Lung (tissue), 11 donors: ENCODE measurements at regions not wholly inside any gene's neighbourhood (a gene's known extent, or its start where the extent isn't known, plus 50 kb on each side); places are given as distances from the start of the nearest gene placed in this dataset.

Experiments used
- ATAC-seq: fragments of 200-7000 bp; cut with Tn5 transposase; one replicate; pipeline ENCODE4 v1.9.1; 2020; ENCODE audit warnings: moderate number of reproducible peaks; ENCODE audit not compliant: insufficient read depth, low FRiP score
- DNase-seq, 3 donors: peaks; one replicate each; pipeline ENCODE4 v3.0.0-alpha.2; 2013 to 2017
- H3K27ac ChIP-seq, 2 donors: one replicate each; pipeline ENCODE4 v1.5.1; 2013; ENCODE audit warnings: mild to moderate bottlenecking in 2 of 2, moderate library complexity in 2 of 2, control low read depth in 1 of 2, inconsistent platforms in 1 of 2, low read depth in 1 of 2, low read length in 1 of 2
- H3K27me3 ChIP-seq, 3 donors: one replicate each; pipeline ENCODE4 v1.5.1; 2013; ENCODE audit warnings: low read length in 2 of 3; ENCODE audit not compliant: control insufficient read depth in 3 of 3, insufficient read depth in 3 of 3
- H3K36me3 ChIP-seq, 4 donors: one replicate each; pipeline ENCODE4 v1.5.1; 2013; ENCODE audit warnings: low read length in 4 of 4, mild to moderate bottlenecking in 1 of 4, moderate library complexity in 1 of 4; ENCODE audit not compliant: control insufficient read depth in 4 of 4, insufficient read depth in 4 of 4
- H3K4me1 ChIP-seq, 5 donors: one replicate each; pipeline ENCODE4 v1.5.1; 2013; ENCODE audit warnings: low read length in 5 of 5, mild to moderate bottlenecking in 2 of 5, moderate library complexity in 1 of 5; ENCODE audit not compliant: control insufficient read depth in 5 of 5, insufficient read depth in 5 of 5
- H3K4me3 ChIP-seq: one replicate; pipeline ENCODE4 v1.5.1; 2013; ENCODE audit warnings: mild to moderate bottlenecking, control low read depth, moderate library complexity
- H3K9ac ChIP-seq, 2 donors: one replicate each; pipeline ENCODE4 v1.5.1; 2013; ENCODE audit warnings: low read length in 2 of 2, control low read depth in 1 of 2; ENCODE audit not compliant: insufficient read depth in 1 of 2
- H3K9me3 ChIP-seq, 4 donors: one replicate each; pipeline ENCODE4 v1.5.1; 2013; ENCODE audit warnings: low read length in 3 of 4, mild to moderate bottlenecking in 1 of 4, moderate library complexity in 1 of 4; ENCODE audit not compliant: control insufficient read depth in 4 of 4, insufficient read depth in 3 of 4
- CTCF ChIP-seq: IDR thresholded peaks from 2 replicates; pipeline ENCODE4 v1.5.1; 2012; ENCODE audit warnings: mild to moderate bottlenecking; ENCODE audit errors: control extremely low read depth, extremely low read depth
- WGBS, 2 donors: extraction: QIAGEN DNeasy Blood & Tissue Kit; methylation state at CpG; one replicate each; pipeline ENCODE4 v1.1.7; 2013; 5-methylcytosine and 5-hydroxymethylcytosine counted together
- donor health status: control.
- donor health status: control.
- donor health status: Bipolar disorder and iron deficiency.
- donor health status: healthy.
- donor health status: DM: yes; HTN: yes; CAD: no.

- Histone ChIP-seq H3K27ac (peak overlapping the region in 1 of 2 donors; percentile 31), H3K36me3 (no peaks in the 10 kb centered on the region), H3K9ac (no peak overlapping the region), H3K9me3 (peaks cover 0 to 4% (median 0%) of the 10 kb centered on the region in 4 donors), H3K4me3 (no peak overlapping the region), H3K4me1 (peaks cover 0 to 4% (median 0%) of the 10 kb centered on the region in 5 donors), H3K27me3 (no peaks in the 10 kb centered on the region)
- ATAC-seq (no peak), DNase-seq (no peak)
- TF ChIP-seq CTCF: no peak
- 68 to 71% methylated on average over 12 of the region's 12 CpGs for WGBS, 2 donors
These were observed 447.3 kb downstream of the HS3ST3B1 start for GRCh38 chr17:14748036-14748710.

- no peak for TF ChIP-seq CTCF
- H3K9me3 ChIP-seq: peaks cover 0 to 4% (median 0%) of the 10 kb centered on the region in 4 donors
- no peak overlapping the region for H3K4me3 ChIP-seq
- 54 to 66% methylated on average over 5 of the region's 5 CpGs for WGBS, 2 donors
- H3K9ac ChIP-seq: no peak overlapping the region
- no peak for ATAC-seq
- H3K36me3 ChIP-seq: no peaks in the 10 kb centered on the region
- no peak overlapping the region for H3K27ac ChIP-seq
- H3K27me3 ChIP-seq: no peaks in the 10 kb centered on the region
- no peak for DNase-seq
- peaks cover 0 to 4% (median 0%) of the 10 kb centered on the region in 5 donors for H3K4me1 ChIP-seq
These were observed 446.7 kb downstream of the HS3ST3B1 start for GRCh38 chr17:14747603-14747950.

DNA sequence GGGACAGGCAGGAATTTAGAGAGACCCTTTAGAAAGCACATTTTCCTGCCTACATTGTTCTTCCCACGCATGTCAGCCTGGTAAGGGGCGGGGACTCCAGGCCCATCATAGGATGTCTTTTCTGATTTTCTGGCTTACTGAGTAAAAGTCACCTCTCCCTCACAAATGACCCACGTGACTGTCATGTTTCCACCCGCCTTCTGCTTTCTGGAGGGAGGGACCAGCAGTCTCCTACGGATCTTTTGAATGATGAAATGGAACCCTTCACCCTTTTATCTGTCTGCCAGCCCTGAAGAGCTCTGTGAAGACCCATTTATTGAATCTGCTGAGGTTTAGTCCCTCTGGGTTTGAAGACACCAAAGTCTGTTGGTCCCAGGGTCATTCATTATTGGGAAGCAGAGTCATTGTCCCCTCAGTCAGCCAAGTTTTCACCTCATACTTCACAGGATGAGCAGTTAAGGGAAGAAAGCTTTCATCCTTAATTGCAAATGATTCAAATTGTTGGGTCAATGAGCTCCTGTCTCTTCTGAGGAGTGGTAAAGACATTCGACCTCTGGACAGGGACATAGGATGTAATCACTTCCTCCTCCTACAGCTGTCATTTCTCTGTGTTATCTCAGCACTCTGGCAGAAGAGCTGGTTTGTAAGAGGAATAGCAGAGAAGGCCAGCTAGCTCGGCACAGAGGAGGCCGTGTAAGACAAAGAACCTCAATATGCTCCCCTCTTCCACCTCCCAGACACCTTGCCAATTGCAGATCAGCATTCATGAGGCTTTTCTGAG, 446.1 kb downstream of the HS3ST3B1 start:
- no peak for TF ChIP-seq CTCF
- peak in 1 of 3 donors; percentile 8 for DNase-seq
- Histone ChIP-seq H3K27ac (peak overlapping the region in 1 of 2 donors; percentile 48), H3K27me3 (no peaks in the 10 kb centered on the region), H3K4me3 (no peak overlapping the region), H3K9ac (no peak overlapping the region), H3K36me3 (no peaks in the 10 kb centered on the region), H3K4me1 (peaks cover 0 to 4% (median 0%) of the 10 kb centered on the region in 5 donors), H3K9me3 (peaks cover 0 to 4% (median 0%) of the 10 kb centered on the region in 4 donors)
- 52 to 62% methylated on average over 8 of the region's 8 CpGs for WGBS, 2 donors
- ATAC-seq: no peak
